Femur (tissue), 1 donor: ENCODE measurements at regions not wholly inside any gene's neighbourhood (a gene's known extent, or its start where the extent isn't known, plus 50 kb on each side); places are given as distances from the start of the nearest gene placed in this dataset.

Experiments used
- DNase-seq: peaks from one replicate; pipeline ENCODE4 v3.0.0-alpha.2; 2017

GRCh38 chr4:15340902-15341732 lies 86.7 kb upstream of the C1QTNF7 start:
- no peak for DNase-seq

- DNase-seq, result no peak
Observed at GRCh38 chr4:15341733-15342300, 86.0 kb upstream of the C1QTNF7 start.

GRCh38 chr4:15343000-15343399 lies 84.8 kb upstream of the C1QTNF7 start:
- DNase-seq, result no peak

- DNase-seq, result no peak
Observed at GRCh38 chr4:15343581-15343980, 84.3 kb upstream of the C1QTNF7 start.

GRCh38 chr4:15344041-15344440 lies 83.8 kb upstream of the C1QTNF7 start:
- DNase-seq, result no peak

- DNase-seq, result no peak
Observed at GRCh38 chr4:15345134-15345533, 82.7 kb upstream of the C1QTNF7 start.

- no peak for DNase-seq
Observed at GRCh38 chr4:15348236-15348635, 79.6 kb upstream of the C1QTNF7 start.

GRCh38 chr4:15348695-15349094 lies 79.1 kb upstream of the C1QTNF7 start:
- DNase-seq, result no peak

- DNase-seq, result no peak
Observed at GRCh38 chr4:15349531-15349935, 78.3 kb upstream of the C1QTNF7 start.

- no peak for DNase-seq
Observed at GRCh38 chr4:15349965-15350364, 77.9 kb upstream of the C1QTNF7 start.

- no peak for DNase-seq
Observed at GRCh38 chr4:15352524-15352923, 75.3 kb upstream of the C1QTNF7 start.

GRCh38 chr4:15353207-15353606 lies 74.6 kb upstream of the C1QTNF7 start:
- DNase-seq, result no peak

GRCh38 chr4:15354371-15355297 lies 73.2 kb upstream of the C1QTNF7 start:
- no peak for DNase-seq

GRCh38 chr4:15361529-15361928 lies 66.3 kb upstream of the C1QTNF7 start:
- no peak for DNase-seq

- DNase-seq, result no peak
Observed at GRCh38 chr4:15362541-15362940, 65.3 kb upstream of the C1QTNF7 start.

- DNase-seq, result no peak
Observed at GRCh38 chr4:15364183-15364582, 63.6 kb upstream of the C1QTNF7 start.

GRCh38 chr4:15365641-15366040 lies 62.2 kb upstream of the C1QTNF7 start:
- no peak for DNase-seq

- DNase-seq, result no peak
Observed at GRCh38 chr4:15366721-15367120, 61.1 kb upstream of the C1QTNF7 start.

- DNase-seq, result no peak
Observed at GRCh38 chr4:15368856-15369255, 59.0 kb upstream of the C1QTNF7 start.

- DNase-seq, result no peak
Observed at GRCh38 chr4:15370296-15370695, 57.5 kb upstream of the C1QTNF7 start.

GRCh38 chr4:15373363-15373762 lies 54.5 kb upstream of the C1QTNF7 start:
- DNase-seq, result no peak

- DNase-seq, result no peak
Observed at GRCh38 chr4:15374656-15375055, 53.2 kb upstream of the C1QTNF7 start.

- DNase-seq, result no peak
Observed at GRCh38 chr4:15375667-15376066, 52.2 kb upstream of the C1QTNF7 start.

- no peak for DNase-seq
Observed at GRCh38 chr4:15376145-15376544, 51.7 kb upstream of the C1QTNF7 start.
